Loucy (cell line): ENCODE measurements at regions not wholly inside any gene's neighbourhood (a gene's known extent, or its start where the extent isn't known, plus 50 kb on each side); places are given as distances from the start of the nearest gene placed in this dataset.

Experiments
- H2AFZ ChIP-seq: fragments of 200-600 bp; sonication (generic); 2 replicates; pipeline ENCODE4 v1.6.0; 2016; ENCODE audit warnings: antibody characterized with exemption, mild to moderate bottlenecking, low read length, moderate library complexity
- H3F3A ChIP-seq: fragments of 200-600 bp; 2 replicates; pipeline ENCODE4 v1.6.0; 2016; ENCODE audit warnings: antibody characterized with exemption, low read depth, mild to moderate bottlenecking
- H3K27me3 ChIP-seq: fragments of 200-600 bp; sonication (generic); 2 replicates; pipeline ENCODE4 v1.6.1; 2014; ENCODE audit warnings: low read length, mild to moderate bottlenecking; ENCODE audit not compliant: insufficient read depth, poor library complexity, severe bottlenecking
- H3K36me3 ChIP-seq: fragments of 200-600 bp; sonication (generic); 2 replicates; pipeline ENCODE4 v1.6.1; 2016; ENCODE audit warnings: low read length; ENCODE audit not compliant: insufficient read depth
- H3K4me1 ChIP-seq: fragments of 200-600 bp; sonication (generic); 2 replicates; pipeline ENCODE4 v1.5.1; 2014; ENCODE audit warnings: low read length, mild to moderate bottlenecking; ENCODE audit not compliant: insufficient read depth, poor library complexity, severe bottlenecking
- H3K4me2 ChIP-seq: fragments of 200-600 bp; sonication (generic); 2 replicates; pipeline ENCODE4 v1.6.0; 2014; ENCODE audit warnings: antibody characterized with exemption, low read length, low read depth, mild to moderate bottlenecking; ENCODE audit not compliant: poor library complexity, severe bottlenecking
- H3K4me3 ChIP-seq: fragments of 200-600 bp; sonication (generic); 2 replicates; pipeline ENCODE4 v1.5.1; 2014; ENCODE audit warnings: low read length, mild to moderate bottlenecking, mixed read lengths; ENCODE audit not compliant: poor library complexity, severe bottlenecking
- H3K79me2 ChIP-seq: fragments of 200-600 bp; sonication (generic); 2 replicates; pipeline ENCODE4 v1.6.1; 2014; ENCODE audit warnings: low read length; ENCODE audit not compliant: insufficient read depth
- H3K9ac ChIP-seq: fragments of 200-600 bp; sonication (generic); 2 replicates; pipeline ENCODE4 v1.6.0; 2014; ENCODE audit warnings: mild to moderate bottlenecking, low read depth, low read length, moderate library complexity; ENCODE audit not compliant: poor library complexity, severe bottlenecking
- H3K9me2 ChIP-seq: fragments of 200-600 bp; sonication (generic); replicated peaks from 2 replicates; pipeline ENCODE4 v1.6.1; 2016; ENCODE audit warnings: low read depth, low read length, mixed read lengths
- H3K9me3 ChIP-seq: fragments of 200-600 bp; sonication (generic); 2 replicates; pipeline ENCODE4 v1.6.1; 2014; ENCODE audit warnings: mild to moderate bottlenecking, antibody characterized with exemption, low read length, low read depth; ENCODE audit not compliant: insufficient read depth
- H4K20me1 ChIP-seq: fragments of 200-600 bp; sonication (generic); 2 replicates; pipeline ENCODE4 v1.6.0; 2014; ENCODE audit warnings: antibody characterized with exemption, low read length, mild to moderate bottlenecking; ENCODE audit not compliant: insufficient read depth, poor library complexity, severe bottlenecking
- EZH2phosphoT487 ChIP-seq: fragments of 200-600 bp; IDR thresholded peaks from 2 replicates; pipeline ENCODE4 v1.6.1; 2018; ENCODE audit warnings: antibody characterized with exemption, mild to moderate bottlenecking, moderate library complexity, borderline replicate concordance
- TF ChIP-seq, protein P1 (sequence below): fragments of 200-600 bp; sonication (generic); conservative IDR thresholded peaks from 2 replicates; pipeline ENCODE4 v1.5.1; 2014; ENCODE audit warnings: mild to moderate bottlenecking, antibody characterized with exemption, low read length

DNA sequence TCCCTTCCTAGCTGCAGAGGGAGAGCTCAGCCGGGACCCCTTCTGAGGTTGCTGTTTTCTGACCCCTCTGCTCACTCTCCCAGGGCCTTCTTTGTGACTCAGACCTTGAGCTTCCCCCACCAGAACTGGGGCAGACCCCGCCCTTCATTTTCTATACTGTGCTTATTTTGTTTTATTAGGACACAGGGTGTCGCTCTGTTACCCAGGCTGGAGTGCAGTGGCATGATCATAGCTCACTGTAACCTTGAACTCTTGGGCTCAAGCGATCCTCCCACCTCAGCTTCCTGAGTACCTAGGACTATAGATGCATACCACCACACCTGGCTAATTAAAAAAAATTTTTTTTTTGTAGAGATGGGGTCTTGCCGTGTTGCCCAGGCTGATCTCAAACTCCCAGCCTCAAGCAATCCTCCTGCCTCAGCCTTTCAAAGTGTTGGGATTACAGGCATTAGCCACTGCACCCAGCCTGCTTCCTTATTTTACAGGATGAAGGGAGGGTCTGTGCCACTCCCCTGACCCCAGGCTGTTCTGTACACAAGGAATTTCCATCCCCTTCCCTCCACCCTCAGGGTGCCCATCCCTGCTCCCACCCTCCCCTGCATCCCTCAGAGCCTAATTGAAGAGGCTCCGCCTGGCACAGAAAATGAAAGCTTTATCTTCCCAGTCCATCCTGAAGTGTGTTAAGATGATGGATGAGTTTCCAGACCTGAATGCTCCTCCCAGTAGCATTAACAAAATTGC lies 195.2 kb upstream of the POU3F1 start:
- no peaks in the 10 kb centered on the region for H3K79me2 ChIP-seq
- H3K4me2 ChIP-seq = no peak overlapping the region
- H3K9ac ChIP-seq = no peak overlapping the region
- H2AFZ ChIP-seq = no peak overlapping the region
- no peaks in the 10 kb centered on the region for H3K27me3 ChIP-seq
- H3K9me3 ChIP-seq = peaks cover 3% of the 10 kb centered on the region; the same call in 1 of the 2 replicates
- H3K36me3 ChIP-seq = no peaks in the 10 kb centered on the region
- H4K20me1 ChIP-seq = no peaks in the 10 kb centered on the region
- no peaks in the 10 kb centered on the region for H3K4me1 ChIP-seq
- no peaks in the 10 kb centered on the region for H3K9me2 ChIP-seq
- H3K4me3 ChIP-seq = no peak overlapping the region
- no peaks in the 10 kb centered on the region for H3F3A ChIP-seq
- TF ChIP-seq, protein P1, sequence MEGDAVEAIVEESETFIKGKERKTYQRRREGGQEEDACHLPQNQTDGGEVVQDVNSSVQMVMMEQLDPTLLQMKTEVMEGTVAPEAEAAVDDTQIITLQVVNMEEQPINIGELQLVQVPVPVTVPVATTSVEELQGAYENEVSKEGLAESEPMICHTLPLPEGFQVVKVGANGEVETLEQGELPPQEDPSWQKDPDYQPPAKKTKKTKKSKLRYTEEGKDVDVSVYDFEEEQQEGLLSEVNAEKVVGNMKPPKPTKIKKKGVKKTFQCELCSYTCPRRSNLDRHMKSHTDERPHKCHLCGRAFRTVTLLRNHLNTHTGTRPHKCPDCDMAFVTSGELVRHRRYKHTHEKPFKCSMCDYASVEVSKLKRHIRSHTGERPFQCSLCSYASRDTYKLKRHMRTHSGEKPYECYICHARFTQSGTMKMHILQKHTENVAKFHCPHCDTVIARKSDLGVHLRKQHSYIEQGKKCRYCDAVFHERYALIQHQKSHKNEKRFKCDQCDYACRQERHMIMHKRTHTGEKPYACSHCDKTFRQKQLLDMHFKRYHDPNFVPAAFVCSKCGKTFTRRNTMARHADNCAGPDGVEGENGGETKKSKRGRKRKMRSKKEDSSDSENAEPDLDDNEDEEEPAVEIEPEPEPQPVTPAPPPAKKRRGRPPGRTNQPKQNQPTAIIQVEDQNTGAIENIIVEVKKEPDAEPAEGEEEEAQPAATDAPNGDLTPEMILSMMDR = no peak
- no peak for TF ChIP-seq EZH2phosphoT487

DNA sequence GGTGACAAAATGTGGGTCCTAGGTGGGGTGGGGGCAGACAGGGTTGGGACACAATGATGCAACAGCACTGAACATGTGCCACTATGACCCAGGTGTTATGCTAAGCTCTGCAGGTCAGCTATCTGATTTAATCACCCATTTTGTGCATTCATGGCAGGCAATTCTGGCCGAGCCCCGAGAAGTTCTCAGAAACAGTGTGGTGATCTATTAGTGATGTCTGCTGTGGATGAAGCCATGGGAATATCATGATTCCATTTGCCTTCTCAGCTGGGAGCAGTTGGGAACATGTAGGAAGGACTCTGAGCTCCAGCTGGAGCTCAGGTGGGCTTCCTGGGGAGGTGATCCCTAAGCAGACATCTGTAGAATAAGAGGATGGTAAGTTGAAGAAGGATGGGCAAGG lies 194.0 kb upstream of the POU3F1 start:
- H3F3A ChIP-seq = no peaks in the 10 kb centered on the region
- H3K9ac ChIP-seq = no peak overlapping the region
- no peak overlapping the region for H3K4me3 ChIP-seq
- no peaks in the 10 kb centered on the region for H3K79me2 ChIP-seq
- H4K20me1 ChIP-seq = no peaks in the 10 kb centered on the region
- no peak overlapping the region for H2AFZ ChIP-seq
- peaks cover 3% of the 10 kb centered on the region; the same call in 1 of the 2 replicates for H3K9me3 ChIP-seq
- H3K4me1 ChIP-seq = no peaks in the 10 kb centered on the region
- no peak for TF ChIP-seq EZH2phosphoT487
- TF ChIP-seq, protein P1 = no peak
- no peaks in the 10 kb centered on the region for H3K27me3 ChIP-seq
- no peaks in the 10 kb centered on the region for H3K9me2 ChIP-seq
- no peaks in the 10 kb centered on the region for H3K36me3 ChIP-seq
- no peak overlapping the region for H3K4me2 ChIP-seq

DNA sequence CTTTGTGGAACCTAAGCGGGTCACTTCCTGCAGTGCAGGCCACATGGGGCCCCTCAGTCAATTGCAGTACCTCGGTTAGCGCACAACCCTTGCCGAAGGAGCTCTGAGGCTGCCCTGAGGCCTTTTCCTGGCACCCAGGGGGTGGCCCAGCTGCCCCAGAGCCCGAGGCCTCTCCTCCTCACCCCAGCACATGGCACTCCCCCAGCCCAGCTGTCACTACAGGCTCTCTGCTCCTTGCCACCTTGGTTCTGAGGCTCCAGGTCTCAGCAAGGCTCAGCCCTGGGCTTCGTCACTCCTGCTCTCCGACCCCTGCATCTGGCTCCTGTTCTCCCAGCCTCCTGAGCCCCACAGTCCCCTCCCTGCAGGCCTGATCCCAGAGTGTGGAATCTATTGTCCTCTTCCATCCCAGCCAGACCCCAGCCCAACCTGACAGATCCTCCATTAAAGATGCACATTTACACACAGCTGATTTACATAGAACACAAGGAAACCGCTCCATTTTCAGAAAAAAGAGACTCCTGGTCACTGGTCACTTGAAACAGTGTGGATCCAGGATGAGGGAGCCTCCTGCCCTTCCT lies 192.8 kb upstream of the POU3F1 start:
- Histone ChIP-seq H4K20me1 (no peaks in the 10 kb centered on the region), H3K4me3 (no peak overlapping the region), H3K9me3 (peaks cover 3% of the 10 kb centered on the region; the same call in 1 of the 2 replicates), H3K4me1 (no peaks in the 10 kb centered on the region), H2AFZ (no peak overlapping the region), H3K4me2 (no peak overlapping the region), H3K79me2 (no peaks in the 10 kb centered on the region), H3K9ac (no peak overlapping the region), H3K9me2 (no peaks in the 10 kb centered on the region), H3F3A (no peaks in the 10 kb centered on the region), H3K27me3 (no peaks in the 10 kb centered on the region), H3K36me3 (no peaks in the 10 kb centered on the region)
- no peak for TF ChIP-seq EZH2phosphoT487
- TF ChIP-seq, protein P1 = no peak
